H1 (cell line): ENCODE measurements at regions not wholly inside any gene's neighbourhood (a gene's known extent, or its start where the extent isn't known, plus 50 kb on each side); places are given as distances from the start of the nearest gene placed in this dataset.

Experiments
- CHD2 ChIP-seq: IDR thresholded peaks from 2 replicates; pipeline ENCODE4 v1.6.1; 2012; ENCODE audit warnings: low read length, improper control_type of control experiment
- CHD7 ChIP-seq: fragments of 300-600 bp; sonication (generic); IDR thresholded peaks from 2 replicates; pipeline ENCODE4 v1.7.1; 2012; ENCODE audit warnings: low read length, moderate library complexity, mild to moderate bottlenecking, inconsistent platforms; ENCODE audit not compliant: insufficient replicate concordance
- CTCF ChIP-seq, 3 experiments: IDR thresholded peaks; 1 replicate in 2 of 3; 2 replicates in 1 of 3; pipeline versions ENCODE4 v1.5.1 to v1.6.1; 2011; ENCODE audit warnings: low read length in 3 of 3, mild to moderate bottlenecking in 3 of 3, inconsistent platforms in 2 of 3, low read depth in 1 of 3, moderate library complexity in 1 of 3; ENCODE audit not compliant: insufficient read depth in 1 of 3; ENCODE audit errors: control extremely low read depth in 1 of 3
- EP300 ChIP-seq, 2 experiments: IDR thresholded peaks; 1 replicate in 1 of 2; 2 replicates in 1 of 2; pipeline ENCODE4 v1.6.1; 2011 to 2012; ENCODE audit warnings: low read depth in 2 of 2, low read length in 2 of 2, mild to moderate bottlenecking in 2 of 2, borderline replicate concordance in 1 of 2, inconsistent platforms in 1 of 2, moderate library complexity in 1 of 2
- GTF2F1 ChIP-seq: IDR thresholded peaks from 2 replicates; pipeline ENCODE4 v1.6.1; 2012; ENCODE audit warnings: low read depth, low read length, improper control_type of control experiment, borderline replicate concordance
- RNF2 ChIP-seq: fragments of 200-900, 300-1000 bp; sonication (generic); IDR thresholded peaks from 2 replicates; pipeline ENCODE4 v1.7.1; 2016; ENCODE audit warnings: borderline replicate concordance, low read depth, mild to moderate bottlenecking, antibody characterized with exemption, low read length; ENCODE audit not compliant: poor library complexity, severe bottlenecking; ENCODE audit errors: missing control alignments
- USF2 ChIP-seq: IDR thresholded peaks from 2 replicates; pipeline ENCODE4 v1.6.1; 2011; ENCODE audit warnings: low read length, improper control_type of control experiment

GRCh38 chr3:166661621-166662020 lies 718.5 kb downstream of the ZBBX start:
- TF ChIP-seq GTF2F1 (no peak), CTCF (IDR thresholded peaks at IDR 0.05; ENCODE audit: control extremely low read depth in 1 of 3, insufficient read depth in 1 of 3, low read depth in 1 of 3, low read length in 3 of 3) (no peak), RNF2 (no peak), CHD7 (no peak), CHD2 (no peak), USF2 (no peak), EP300 (IDR thresholded peaks at IDR 0.05; ENCODE audit: borderline replicate concordance in 1 of 2, low read depth in 2 of 2, low read length in 2 of 2) (no peak)
